ENCODE measurements at regions not wholly inside any gene's neighbourhood (a gene's known extent, or its start where the extent isn't known, plus 50 kb on each side); places are given as distances from the start of the nearest gene placed in this dataset.

DNA sequence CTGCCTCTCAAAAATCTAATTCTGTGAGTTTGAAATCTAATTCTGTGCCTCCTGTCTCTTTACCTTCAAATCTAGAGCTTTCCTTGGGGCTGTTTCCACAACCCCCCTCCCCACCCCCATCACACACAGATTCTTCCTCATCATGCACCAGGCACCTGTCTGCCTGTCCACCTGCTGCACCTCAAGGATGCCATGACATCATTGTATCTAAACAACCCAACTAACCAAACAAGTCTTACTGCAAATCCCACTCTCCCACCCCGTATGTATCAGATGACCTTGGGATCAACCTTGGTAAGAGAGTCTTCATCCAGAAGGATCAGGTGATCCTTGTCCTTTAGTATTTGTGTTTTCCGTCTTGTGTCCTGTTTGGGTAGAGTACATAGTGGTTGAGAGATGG, 102.7 kb upstream of the SIM2 start:
- TF ChIP-seq EZH2phosphoT487 (IDR thresholded peaks at IDR 0.05; ENCODE audit: low read depth, severe bottlenecking, unreplicated experiment) = no peak
- TF ChIP-seq, protein P1, sequence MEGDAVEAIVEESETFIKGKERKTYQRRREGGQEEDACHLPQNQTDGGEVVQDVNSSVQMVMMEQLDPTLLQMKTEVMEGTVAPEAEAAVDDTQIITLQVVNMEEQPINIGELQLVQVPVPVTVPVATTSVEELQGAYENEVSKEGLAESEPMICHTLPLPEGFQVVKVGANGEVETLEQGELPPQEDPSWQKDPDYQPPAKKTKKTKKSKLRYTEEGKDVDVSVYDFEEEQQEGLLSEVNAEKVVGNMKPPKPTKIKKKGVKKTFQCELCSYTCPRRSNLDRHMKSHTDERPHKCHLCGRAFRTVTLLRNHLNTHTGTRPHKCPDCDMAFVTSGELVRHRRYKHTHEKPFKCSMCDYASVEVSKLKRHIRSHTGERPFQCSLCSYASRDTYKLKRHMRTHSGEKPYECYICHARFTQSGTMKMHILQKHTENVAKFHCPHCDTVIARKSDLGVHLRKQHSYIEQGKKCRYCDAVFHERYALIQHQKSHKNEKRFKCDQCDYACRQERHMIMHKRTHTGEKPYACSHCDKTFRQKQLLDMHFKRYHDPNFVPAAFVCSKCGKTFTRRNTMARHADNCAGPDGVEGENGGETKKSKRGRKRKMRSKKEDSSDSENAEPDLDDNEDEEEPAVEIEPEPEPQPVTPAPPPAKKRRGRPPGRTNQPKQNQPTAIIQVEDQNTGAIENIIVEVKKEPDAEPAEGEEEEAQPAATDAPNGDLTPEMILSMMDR (IDR thresholded peaks at IDR 0.05; ENCODE audit: poor library complexity) = no peak
